Kidney (tissue), 13 donors: ENCODE measurements at regions not wholly inside any gene's neighbourhood (a gene's known extent, or its start where the extent isn't known, plus 50 kb on each side); places are given as distances from the start of the nearest gene placed in this dataset.

ENCODE experiments used
- DNase-seq, 5 donors: peaks; one replicate each; pipeline ENCODE4 v3.0.0-alpha.2; 2013 to 2020
- FAIRE-seq: peaks from 2 replicates; lab custom pipeline; 2012; peaks lifted over from hg19 to GRCh38; lab: Jason Lieb, UNC
- H3K27ac ChIP-seq, 2 donors: one replicate each; pipeline ENCODE4 v1.7.0; 2013; ENCODE audit warnings: low read depth in 2 of 2, low read length in 2 of 2, inconsistent platforms in 1 of 2
- H3K27me3 ChIP-seq: one replicate; pipeline ENCODE4 v1.7.1; 2013; ENCODE audit warnings: low read length, inconsistent platforms; ENCODE audit not compliant: control insufficient read depth, insufficient read depth
- H3K36me3 ChIP-seq, 3 donors: one replicate each; pipeline versions ENCODE4 v1.7.0 to v1.7.1; 2013; ENCODE audit warnings: low read length in 3 of 3, control low read depth in 1 of 3, inconsistent platforms in 1 of 3; ENCODE audit not compliant: insufficient read depth in 3 of 3, control insufficient read depth in 2 of 3
- H3K4me1 ChIP-seq, 3 donors: one replicate each; pipeline versions ENCODE4 v1.7.0 to v1.7.1; 2013; ENCODE audit warnings: low read length in 3 of 3, inconsistent platforms in 1 of 3, low read depth in 1 of 3; ENCODE audit not compliant: control insufficient read depth in 2 of 3, insufficient read depth in 2 of 3
- H3K4me3 ChIP-seq, 3 donors: one replicate each; pipeline versions ENCODE4 v1.7.0 to v1.8.1; 2013; ENCODE audit warnings: low read length in 3 of 3, control low read depth in 1 of 3, inconsistent platforms in 1 of 3
- H3K9ac ChIP-seq, 3 donors: one replicate each; pipeline versions ENCODE4 v1.7.0 to v1.7.1; 2013; ENCODE audit warnings: low read length in 3 of 3, control low read depth in 1 of 3, inconsistent platforms in 1 of 3
- H3K9me3 ChIP-seq, 3 donors: one replicate each; pipeline versions ENCODE4 v1.7.0 to v1.7.1; 2013; ENCODE audit warnings: low read length in 3 of 3, control low read depth in 1 of 3, inconsistent platforms in 1 of 3; ENCODE audit not compliant: control insufficient read depth in 2 of 3, insufficient read depth in 1 of 3
- CTCF ChIP-seq: IDR thresholded peaks from 3 replicates; pipeline ENCODE4 v1.5.1; 2012; ENCODE audit warnings: mild to moderate bottlenecking, moderate library complexity, borderline replicate concordance; ENCODE audit not compliant: insufficient read depth; ENCODE audit errors: extremely low read depth
- intact Hi-C: fragments of 100-400 bp; cut with DNase I; formaldehyde crosslinking; loops from one replicate; pipeline ENCODE4 v1.11.1; 2022
- donor health status: control.
- donor health status: control.
- donor health status: control.
- donor health status: control.
- donor health status: control.
- donor health status: DM: yes; HTN: yes; CAD: no.
- donor health status: Normal renal cell carcinoma (clear cell type).

- FAIRE-seq = no peak
- intact Hi-C loops = no loop called here
- Histone ChIP-seq H3K27ac (no peak overlapping the region), H3K9me3 (peaks cover 0 to 6% (median 0%) of the 10 kb centered on the region in 3 donors), H3K9ac (no peak overlapping the region), H3K4me1 (no peaks in the 10 kb centered on the region), H3K4me3 (no peak overlapping the region), H3K36me3 (no peaks in the 10 kb centered on the region), H3K27me3 (no peaks in the 10 kb centered on the region)
- no peak for DNase-seq
- TF ChIP-seq CTCF = no peak
These were observed 779.8 kb downstream of the RNF144A start for GRCh38 chr2:7697052-7697451.

- no peak overlapping the region for H3K4me3 ChIP-seq
- no peak overlapping the region for H3K9ac ChIP-seq
- intact Hi-C loops = no loop called here
- no peak for FAIRE-seq
- no peaks in the 10 kb centered on the region for H3K36me3 ChIP-seq
- H3K27me3 ChIP-seq = no peaks in the 10 kb centered on the region
- TF ChIP-seq CTCF = no peak
- no peak for DNase-seq
- peaks cover 0 to 6% (median 0%) of the 10 kb centered on the region in 3 donors for H3K9me3 ChIP-seq
- no peaks in the 10 kb centered on the region for H3K4me1 ChIP-seq
- H3K27ac ChIP-seq = no peak overlapping the region
These were observed 784.6 kb downstream of the RNF144A start for GRCh38 chr2:7701791-7702190.

- no peak for FAIRE-seq
- intact Hi-C loops = no loop called here
- no peak overlapping the region for H3K27ac ChIP-seq
These were observed 785.8 kb downstream of the RNF144A start for GRCh38 chr2:7703048-7703447.

More at GRCh38 chr2:7703048-7703447, 785.8 kb downstream of the RNF144A start:
- peak in 1 of 5 donors; percentile 19 for DNase-seq
- H3K4me3 ChIP-seq = no peak overlapping the region
- H3K27me3 ChIP-seq = no peaks in the 10 kb centered on the region
- no peak overlapping the region for H3K9ac ChIP-seq
- H3K36me3 ChIP-seq = no peaks in the 10 kb centered on the region
- TF ChIP-seq CTCF = no peak
- peaks cover 0 to 6% (median 0%) of the 10 kb centered on the region in 3 donors for H3K9me3 ChIP-seq
- no peaks in the 10 kb centered on the region for H3K4me1 ChIP-seq
